OCI-LY3 (cell line): ENCODE measurements at regions not wholly inside any gene's neighbourhood (a gene's known extent, or its start where the extent isn't known, plus 50 kb on each side); places are given as distances from the start of the nearest gene placed in this dataset.

Experiments
- H2AFZ ChIP-seq: fragments of 200-600, 300-600 bp; shearing (Covaris generic); 2 replicates; pipeline ENCODE4 v1.6.0; 2014; ENCODE audit warnings: antibody characterized with exemption, low read depth, low read length
- H3K27ac ChIP-seq: fragments of 200-600, 300-600 bp; sonication (generic); 2 replicates; pipeline ENCODE4 v1.5.1; 2014; ENCODE audit warnings: mild to moderate bottlenecking, low read length, moderate library complexity, mixed read lengths
- H3K27me3 ChIP-seq: fragments of 200-600, 300-600 bp; sonication (generic); 2 replicates; pipeline ENCODE4 v1.6.1; 2014; ENCODE audit warnings: low read depth, low read length, mixed read lengths
- H3K36me3 ChIP-seq: fragments of 200-600, 300-600 bp; sonication (generic); replicated peaks from 2 replicates; pipeline ENCODE3; 2014; ENCODE audit warnings: low read depth, low read length, mixed read lengths
- H3K4me1 ChIP-seq: fragments of 300-600, 200-600 bp; sonication (generic); 2 replicates; pipeline ENCODE4 v1.6.1; 2014; ENCODE audit warnings: low read length, mixed read lengths
- H3K4me2 ChIP-seq: fragments of 200-600, 300-600 bp; sonication (generic); 2 replicates; pipeline ENCODE4 v1.6.1; 2014; ENCODE audit warnings: low read length, mixed read lengths
- H3K4me3 ChIP-seq: fragments of 300-600, 200-600 bp; sonication (generic); 2 replicates; pipeline ENCODE4 v1.5.1; 2014; ENCODE audit warnings: antibody characterized with exemption, mild to moderate bottlenecking, low read length, moderate library complexity
- H3K79me2 ChIP-seq: fragments of 300-600, 200-600 bp; shearing (Covaris generic); 2 replicates; pipeline ENCODE4 v1.6.1; 2014; ENCODE audit warnings: mild to moderate bottlenecking, low read length, mixed read lengths
- H3K9ac ChIP-seq: fragments of 300-600, 200-600 bp; shearing (Covaris generic); 2 replicates; pipeline ENCODE4 v1.6.0; 2014; ENCODE audit warnings: mild to moderate bottlenecking, low read length, moderate library complexity
- H3K9me3 ChIP-seq: fragments of 200-600, 300-600 bp; shearing (Covaris generic); 2 replicates; pipeline ENCODE4 v1.6.1; 2014; ENCODE audit warnings: low read length, mixed read lengths; ENCODE audit not compliant: insufficient read depth
- H4K20me1 ChIP-seq: fragments of 200-600, 300-600 bp; sonication (generic); 2 replicates; pipeline ENCODE4 v1.6.1; 2016; ENCODE audit warnings: low read length, mixed read lengths; ENCODE audit not compliant: insufficient read depth
- EZH2phosphoT487 ChIP-seq: fragments of 200-600 bp; shearing (Covaris generic); IDR thresholded peaks from 2 replicates; pipeline ENCODE4 v1.6.1; 2018; ENCODE audit warnings: antibody characterized with exemption, mixed run types, low read depth
- TF ChIP-seq, protein P1 (sequence below): fragments of 200-600, 300-600 bp; sonication (generic); IDR thresholded peaks from 2 replicates; pipeline ENCODE4 v1.5.1; 2014; ENCODE audit warnings: antibody characterized with exemption, low read length, low read depth

DNA sequence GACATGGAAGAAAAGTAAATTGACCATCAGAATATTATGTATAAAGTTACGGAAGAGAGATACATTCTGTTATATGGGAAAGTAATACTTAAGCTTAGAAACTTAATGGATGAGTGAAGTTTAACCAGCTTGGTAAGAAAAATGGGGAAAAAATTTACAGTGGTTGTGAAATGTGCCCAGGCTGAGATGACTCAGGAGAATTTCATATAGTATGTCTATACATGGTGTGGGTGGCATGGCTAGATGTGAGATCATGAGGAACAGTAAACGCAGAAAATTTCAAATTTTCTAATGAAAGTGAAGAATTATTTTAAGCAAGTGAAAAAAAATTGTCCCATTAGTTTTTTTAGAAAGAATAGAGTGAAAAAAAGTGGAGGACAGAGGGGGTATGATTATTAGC, 552.5 kb upstream of the SORCS1 start:
- no peak for TF ChIP-seq EZH2phosphoT487
- TF ChIP-seq, protein P1, sequence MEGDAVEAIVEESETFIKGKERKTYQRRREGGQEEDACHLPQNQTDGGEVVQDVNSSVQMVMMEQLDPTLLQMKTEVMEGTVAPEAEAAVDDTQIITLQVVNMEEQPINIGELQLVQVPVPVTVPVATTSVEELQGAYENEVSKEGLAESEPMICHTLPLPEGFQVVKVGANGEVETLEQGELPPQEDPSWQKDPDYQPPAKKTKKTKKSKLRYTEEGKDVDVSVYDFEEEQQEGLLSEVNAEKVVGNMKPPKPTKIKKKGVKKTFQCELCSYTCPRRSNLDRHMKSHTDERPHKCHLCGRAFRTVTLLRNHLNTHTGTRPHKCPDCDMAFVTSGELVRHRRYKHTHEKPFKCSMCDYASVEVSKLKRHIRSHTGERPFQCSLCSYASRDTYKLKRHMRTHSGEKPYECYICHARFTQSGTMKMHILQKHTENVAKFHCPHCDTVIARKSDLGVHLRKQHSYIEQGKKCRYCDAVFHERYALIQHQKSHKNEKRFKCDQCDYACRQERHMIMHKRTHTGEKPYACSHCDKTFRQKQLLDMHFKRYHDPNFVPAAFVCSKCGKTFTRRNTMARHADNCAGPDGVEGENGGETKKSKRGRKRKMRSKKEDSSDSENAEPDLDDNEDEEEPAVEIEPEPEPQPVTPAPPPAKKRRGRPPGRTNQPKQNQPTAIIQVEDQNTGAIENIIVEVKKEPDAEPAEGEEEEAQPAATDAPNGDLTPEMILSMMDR: no peak
- H3K4me3 ChIP-seq: no peak overlapping the region
- H3K27ac ChIP-seq: no peak overlapping the region
- H3K9me3 ChIP-seq: no peaks in the 10 kb centered on the region
- no peaks in the 10 kb centered on the region for H4K20me1 ChIP-seq
- H3K36me3 ChIP-seq: no peaks in the 10 kb centered on the region
- H3K4me1 ChIP-seq: no peaks in the 10 kb centered on the region
- H3K4me2 ChIP-seq: no peak overlapping the region
- no peak overlapping the region for H2AFZ ChIP-seq
- no peak overlapping the region for H3K9ac ChIP-seq
- no peaks in the 10 kb centered on the region for H3K79me2 ChIP-seq
- no peaks in the 10 kb centered on the region for H3K27me3 ChIP-seq

DNA sequence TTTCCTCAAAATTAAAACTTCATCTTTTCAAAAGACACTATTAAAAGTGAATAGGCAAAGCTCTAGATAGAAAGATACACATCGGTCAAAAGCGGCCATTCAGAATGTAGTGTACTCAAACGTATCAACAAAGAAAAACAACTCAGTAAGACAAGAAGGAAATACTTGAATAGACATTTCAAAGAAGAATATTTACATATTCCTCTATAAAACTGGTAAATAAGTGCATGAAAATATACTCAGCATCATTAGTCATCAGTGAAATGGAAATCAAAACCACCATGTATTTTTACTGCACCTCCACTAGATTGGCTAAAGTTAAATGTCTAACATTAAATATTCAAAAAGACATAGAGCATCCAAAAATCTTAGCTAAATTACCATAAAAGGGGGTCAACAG, 551.1 kb upstream of the SORCS1 start:
- no peaks in the 10 kb centered on the region for H3K4me1 ChIP-seq
- H2AFZ ChIP-seq: no peak overlapping the region
- no peaks in the 10 kb centered on the region for H4K20me1 ChIP-seq
- no peak overlapping the region for H3K9ac ChIP-seq
- no peaks in the 10 kb centered on the region for H3K79me2 ChIP-seq
- TF ChIP-seq, protein P1: no peak
- TF ChIP-seq EZH2phosphoT487: no peak
- no peaks in the 10 kb centered on the region for H3K9me3 ChIP-seq
- no peaks in the 10 kb centered on the region for H3K27me3 ChIP-seq
- no peak overlapping the region for H3K27ac ChIP-seq
- no peak overlapping the region for H3K4me2 ChIP-seq
- H3K36me3 ChIP-seq: no peaks in the 10 kb centered on the region
- H3K4me3 ChIP-seq: no peak overlapping the region

DNA sequence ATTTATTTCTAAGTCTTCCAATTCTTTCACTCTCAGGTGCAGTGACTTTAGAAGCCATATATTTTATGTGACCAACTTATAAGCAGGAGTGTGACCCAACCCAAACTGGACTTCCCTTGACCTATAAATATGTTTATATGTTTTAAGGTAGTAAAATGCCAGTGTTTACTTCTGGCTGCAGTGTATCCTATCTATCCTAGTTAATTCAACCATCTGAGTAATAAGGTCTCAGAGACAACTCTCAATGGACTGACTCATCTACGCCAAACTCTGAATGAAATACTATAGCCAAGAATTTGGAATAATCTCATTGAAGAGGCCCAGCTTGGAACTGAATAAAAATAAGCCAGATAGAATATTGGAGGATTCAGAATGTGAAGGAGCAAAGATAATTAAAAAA, 544.5 kb upstream of the SORCS1 start:
- H4K20me1 ChIP-seq: no peaks in the 10 kb centered on the region
- no peak overlapping the region for H2AFZ ChIP-seq
- H3K9ac ChIP-seq: no peak overlapping the region
- H3K27me3 ChIP-seq: no peaks in the 10 kb centered on the region
- no peaks in the 10 kb centered on the region for H3K79me2 ChIP-seq
- no peak overlapping the region for H3K4me2 ChIP-seq
- H3K4me3 ChIP-seq: no peak overlapping the region
- no peaks in the 10 kb centered on the region for H3K9me3 ChIP-seq
- no peaks in the 10 kb centered on the region for H3K36me3 ChIP-seq
- H3K27ac ChIP-seq: no peak overlapping the region
- TF ChIP-seq EZH2phosphoT487: no peak
- TF ChIP-seq, protein P1: no peak
- no peaks in the 10 kb centered on the region for H3K4me1 ChIP-seq

DNA sequence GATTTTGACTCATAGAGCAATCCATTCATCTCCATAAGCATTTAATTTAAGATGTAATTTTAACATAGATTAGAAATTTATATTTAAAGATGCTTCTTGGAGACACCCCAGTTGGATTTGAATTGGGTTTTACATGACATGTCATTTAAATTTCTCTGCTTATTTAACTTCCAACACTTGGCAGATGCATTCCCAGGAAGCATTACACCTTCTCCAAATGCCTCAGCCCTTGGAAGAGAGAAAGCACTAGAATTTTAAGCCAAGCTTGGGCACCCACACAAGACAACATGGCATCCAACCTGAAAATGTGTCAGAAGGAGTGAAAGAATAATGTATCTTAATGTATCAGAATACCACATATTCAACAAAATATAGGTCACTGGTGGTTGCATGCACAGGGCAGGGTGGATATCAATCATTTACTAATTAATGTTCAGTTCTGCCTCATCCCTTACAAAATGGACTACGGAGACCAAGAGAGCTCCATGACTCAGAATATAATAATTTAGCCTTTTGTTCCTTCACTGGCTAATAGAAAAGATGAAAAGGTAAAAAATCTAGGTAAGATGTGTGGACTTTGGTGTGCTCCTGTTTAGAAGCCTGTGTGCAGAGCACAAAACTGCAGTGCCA, 541.7 kb upstream of the SORCS1 start:
- Histone ChIP-seq H3K79me2 (no peaks in the 10 kb centered on the region), H4K20me1 (no peaks in the 10 kb centered on the region), H3K4me1 (no peaks in the 10 kb centered on the region), H3K9ac (no peak overlapping the region), H3K27me3 (no peaks in the 10 kb centered on the region), H3K9me3 (no peaks in the 10 kb centered on the region), H3K36me3 (no peaks in the 10 kb centered on the region), H2AFZ (no peak overlapping the region), H3K4me3 (no peak overlapping the region), H3K27ac (no peak overlapping the region), H3K4me2 (no peak overlapping the region)
- TF ChIP-seq, protein P1: no peak
- no peak for TF ChIP-seq EZH2phosphoT487
